ENCODE measurements at regions not wholly inside any gene's neighbourhood (a gene's known extent, or its start where the extent isn't known, plus 50 kb on each side); places are given as distances from the start of the nearest gene placed in this dataset.

- no peak overlapping the region for H3K4me3 ChIP-seq (ENCODE audit: low read depth in 1 of 3, low read length in 3 of 3)
- TF ChIP-seq YY1 (IDR thresholded peaks at IDR 0.05) (no peak), HNF4G (IDR thresholded peaks at IDR 0.05) (no peak), REST (IDR thresholded peaks at IDR 0.05) (no peak), ZBTB33 (IDR thresholded peaks at IDR 0.05) (no peak), MAX (IDR thresholded peaks at IDR 0.05) (no peak), TAF1 (conservative IDR thresholded peaks at IDR 0.05) (no peak), JUND (IDR thresholded peaks at IDR 0.05) (no peak), FOXA1 (IDR thresholded peaks at IDR 0.05) (no peak), NR2F2 (IDR thresholded peaks at IDR 0.05) (no peak), FOXA2 (IDR thresholded peaks at IDR 0.05) (no peak), ATF3 (IDR thresholded peaks at IDR 0.05) (no peak), EGR1 (IDR thresholded peaks at IDR 0.05; ENCODE audit: low read depth in 2 of 2) (no peak), GABPA (IDR thresholded peaks at IDR 0.05 in 1 of 2, conservative IDR thresholded peaks at IDR 0.05 in 1 of 2) (no peak), SP1 (IDR thresholded peaks at IDR 0.05) (no peak), HNF4A (conservative IDR thresholded peaks at IDR 0.05) (no peak), RXRA (IDR thresholded peaks at IDR 0.05) (no peak), RAD21 (IDR thresholded peaks at IDR 0.05) (no peak), CTCF (IDR thresholded peaks at IDR 0.05; ENCODE audit: low read depth, low read length, missing input control) (no peak)
- H3K9me3 ChIP-seq (ENCODE audit: control insufficient read depth in 4 of 4, low read length in 3 of 4), result no peaks in the 10 kb centered on the region
- no peaks in the 10 kb centered on the region for H3K36me3 ChIP-seq (ENCODE audit: control insufficient read depth in 4 of 4, insufficient read depth in 3 of 4, low read depth in 1 of 4, low read length in 3 of 4)
- no peaks in the 10 kb centered on the region for H3K27me3 ChIP-seq (ENCODE audit: control insufficient read depth in 4 of 4, insufficient read depth in 4 of 4, low read length in 3 of 4)
- 73% methylated on average over 1 of the region's 1 CpG for WGBS
- no peak overlapping the region for H3K9ac ChIP-seq (ENCODE audit: low read depth in 1 of 2, low read length in 2 of 2)
- H3K4me1 ChIP-seq (ENCODE audit: control insufficient read depth in 4 of 4, insufficient read depth in 4 of 4, low read length in 3 of 4), result no peaks in the 10 kb centered on the region
- H3K27ac ChIP-seq (ENCODE audit: low read depth in 1 of 2, low read length in 2 of 2), result no peak overlapping the region
- DNase-seq (ENCODE audit: low spot score), result no peak
Measured at GRCh38 chr1:188270497-188270896, 1441.7 kb downstream of the PLA2G4A start.

Measured in liver (tissue), 8 donors.